ENCODE measurements at regions not wholly inside any gene's neighbourhood (a gene's known extent, or its start where the extent isn't known, plus 50 kb on each side); places are given as distances from the start of the nearest gene placed in this dataset.

GRCh38 chr10:110355141-110355831, 50.6 kb upstream of the SMNDC1 start:
- no peak for DNase-seq (ENCODE audit: low spot score)

- no peak for DNase-seq (ENCODE audit: low spot score)
Measured at GRCh38 chr10:110355922-110356627, 51.4 kb upstream of the SMNDC1 start.

GRCh38 chr10:110356628-110357245, 52.0 kb upstream of the SMNDC1 start:
- DNase-seq (ENCODE audit: low spot score), result peak; percentile 75

GRCh38 chr10:110357252-110357780, 52.6 kb upstream of the SMNDC1 start:
- peak; percentile 80 for DNase-seq (ENCODE audit: low spot score)

GRCh38 chr10:110357871-110358270, 53.2 kb upstream of the SMNDC1 start:
- no peak for DNase-seq (ENCODE audit: low spot score)

GRCh38 chr10:110358278-110358677, 53.6 kb upstream of the SMNDC1 start:
- no peak for DNase-seq (ENCODE audit: low spot score)

GRCh38 chr10:110358869-110359629, 54.3 kb upstream of the SMNDC1 start:
- DNase-seq (ENCODE audit: low spot score), result peak; percentile 88

GRCh38 chr10:110360857-110361474, 56.2 kb upstream of the SMNDC1 start:
- peak; percentile 68 for DNase-seq (ENCODE audit: low spot score)

GRCh38 chr10:110361800-110362456, 57.2 kb upstream of the SMNDC1 start:
- no peak for DNase-seq (ENCODE audit: low spot score)

GRCh38 chr10:110363572-110364411, 59.1 kb upstream of the SMNDC1 start:
- DNase-seq (ENCODE audit: low spot score), result no peak

GRCh38 chr10:110364531-110364937, 59.8 kb upstream of the SMNDC1 start:
- DNase-seq (ENCODE audit: low spot score), result peak; percentile 44

GRCh38 chr10:110365356-110366143, 60.8 kb upstream of the SMNDC1 start:
- no peak for DNase-seq (ENCODE audit: low spot score)

GRCh38 chr10:110366635-110367034, 61.9 kb upstream of the SMNDC1 start:
- no peak for DNase-seq (ENCODE audit: low spot score)

- no peak for DNase-seq (ENCODE audit: low spot score)
Measured at GRCh38 chr10:110368002-110368401, 63.3 kb upstream of the SMNDC1 start.

GRCh38 chr10:110368556-110368955, 63.8 kb upstream of the SMNDC1 start:
- no peak for DNase-seq (ENCODE audit: low spot score)

GRCh38 chr10:110370006-110370405, 65.3 kb upstream of the SMNDC1 start:
- DNase-seq (ENCODE audit: low spot score), result no peak

GRCh38 chr10:110372656-110373055, 67.9 kb upstream of the SMNDC1 start:
- peak; percentile 75 for DNase-seq (ENCODE audit: low spot score)

- DNase-seq (ENCODE audit: low spot score), result peak; percentile 67
Measured at GRCh38 chr10:110373059-110373458, 68.3 kb upstream of the SMNDC1 start.

Measured in A172 (cell line).